GM12801 (cell line): ENCODE measurements at regions not wholly inside any gene's neighbourhood (a gene's known extent, or its start where the extent isn't known, plus 50 kb on each side); places are given as distances from the start of the nearest gene placed in this dataset.

Source experiments
- CTCF ChIP-seq: IDR thresholded peaks from one replicate; pipeline ENCODE4 v1.5.1; 2011; ENCODE audit warnings: control low read depth; ENCODE audit not compliant: insufficient read length; ENCODE audit errors: extremely low read depth

DNA sequence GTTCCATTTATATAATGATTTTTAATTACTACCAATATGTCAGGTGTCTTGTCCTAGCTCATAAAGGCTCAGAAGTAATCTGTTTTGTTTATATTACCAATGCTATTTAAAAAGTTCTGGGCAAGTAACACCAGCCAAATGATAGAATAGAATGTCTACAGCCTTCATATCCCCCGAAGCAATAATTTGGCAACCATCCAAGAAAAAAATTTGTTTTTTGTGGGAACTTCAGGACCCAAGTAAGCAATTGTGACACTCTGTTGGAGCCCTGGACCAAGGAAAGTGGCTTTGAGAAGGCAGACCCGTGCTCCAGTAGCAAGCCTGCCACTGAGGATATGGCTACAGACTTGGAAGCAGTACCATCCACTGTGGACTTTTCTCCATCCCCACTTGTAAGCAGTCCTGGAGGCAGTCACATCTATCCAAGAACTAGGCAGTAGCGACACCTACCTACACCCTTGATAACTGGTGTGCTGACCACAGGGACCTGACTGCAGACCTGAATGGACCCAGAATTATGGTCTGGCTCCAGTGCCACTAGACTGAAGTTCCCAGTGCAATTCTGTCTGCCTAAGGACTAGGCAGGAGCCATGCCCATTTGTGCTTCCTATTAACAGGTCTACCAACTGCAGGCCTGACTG is 870.7 kb upstream of the ADGRL2 start:
- no peak for TF ChIP-seq CTCF

- TF ChIP-seq CTCF: no peak
Measured at GRCh38 chr1:80926531-80926930, 874.2 kb upstream of the ADGRL2 start.

DNA sequence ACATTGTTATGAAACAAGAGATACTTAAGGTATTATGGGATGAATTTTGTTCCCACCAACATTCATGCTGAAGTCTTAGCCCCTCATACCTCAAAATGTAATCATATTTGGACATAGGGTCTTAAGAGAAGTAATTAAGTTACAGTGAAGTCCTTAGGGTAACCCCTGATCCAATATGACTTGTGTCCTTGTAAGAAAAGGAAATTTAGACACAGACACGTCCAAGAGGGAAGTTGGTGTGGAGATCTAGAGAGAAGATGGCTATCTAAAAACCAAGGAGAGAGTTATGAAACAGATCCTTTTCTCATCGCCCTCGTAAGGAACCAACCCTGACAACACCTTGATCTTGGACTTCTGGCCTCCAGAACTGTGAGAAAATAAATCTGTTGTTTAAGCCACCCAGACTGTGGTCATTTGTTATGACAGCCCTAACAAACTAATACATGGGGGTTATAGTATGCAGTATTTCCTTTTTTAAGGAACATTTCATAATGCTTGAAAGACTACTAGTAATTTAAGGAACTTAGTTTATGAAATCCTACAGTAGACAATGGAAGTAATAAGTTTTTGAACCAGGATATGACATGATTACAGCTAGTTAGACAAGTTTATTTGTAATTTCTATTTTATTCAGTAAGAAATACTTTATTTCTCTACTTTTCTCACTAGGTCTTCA is 875.5 kb upstream of the ADGRL2 start:
- TF ChIP-seq CTCF: no peak

DNA sequence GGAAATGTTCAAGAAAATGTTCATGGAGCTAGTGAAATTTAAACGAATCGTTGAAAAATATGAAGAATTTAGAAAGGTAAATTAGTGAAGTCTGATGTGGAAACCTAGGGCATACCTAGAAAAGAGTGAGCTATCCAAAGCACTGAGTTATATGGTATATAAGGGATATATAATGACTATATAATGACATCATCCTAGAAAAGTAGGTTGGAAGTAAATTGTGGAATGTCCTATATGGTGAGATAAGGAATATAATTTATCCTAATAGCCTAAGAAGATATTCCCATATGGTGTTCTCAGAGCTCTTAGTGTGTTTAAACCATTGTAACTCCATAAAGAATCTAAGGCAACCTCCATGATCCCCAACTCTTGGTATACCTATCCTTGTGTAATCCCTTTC is 876.4 kb upstream of the ADGRL2 start:
- TF ChIP-seq CTCF: no peak

GRCh38 chr1:80922906-80923305 is 877.8 kb upstream of the ADGRL2 start:
- TF ChIP-seq CTCF: no peak

DNA sequence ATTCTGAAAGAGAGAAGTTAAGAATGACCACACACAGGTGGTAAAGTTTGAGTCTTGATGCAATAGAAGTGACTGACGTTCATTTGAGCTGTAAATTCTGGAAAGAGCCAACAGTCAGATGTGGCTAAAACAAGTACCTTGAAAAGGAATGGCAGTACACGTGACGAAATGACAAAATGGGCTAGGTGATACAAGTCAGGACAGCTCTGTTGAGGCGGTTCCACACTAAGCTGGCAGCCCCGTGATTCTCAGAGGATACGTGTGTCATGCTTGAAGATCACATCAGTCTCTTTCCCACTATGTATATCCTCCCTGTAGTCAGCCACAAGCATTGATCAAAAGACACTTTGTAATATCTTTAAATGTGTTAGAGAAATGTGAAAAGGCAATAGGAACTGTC is 881.3 kb upstream of the ADGRL2 start:
- TF ChIP-seq CTCF: no peak

- TF ChIP-seq CTCF: no peak
Measured at GRCh38 chr1:80918380-80918779, 882.4 kb upstream of the ADGRL2 start.

DNA sequence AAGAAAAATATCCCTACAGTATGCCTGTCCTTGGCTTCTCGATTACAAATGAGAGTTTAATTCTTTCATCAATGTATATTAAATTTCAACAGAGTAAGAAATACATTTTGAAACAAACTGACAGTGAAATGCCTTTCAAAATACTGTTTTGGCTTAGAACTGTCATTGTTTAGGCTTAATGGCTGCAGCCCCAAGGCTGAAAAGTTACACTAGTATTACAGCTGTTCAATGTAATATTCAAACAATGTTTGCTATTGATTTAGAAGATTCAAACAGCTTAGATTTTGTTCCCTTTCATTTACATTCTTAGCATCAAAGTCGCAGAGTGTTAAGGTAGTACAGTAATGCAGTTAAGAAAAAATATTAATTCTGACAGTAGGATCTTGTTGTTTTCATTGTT is 882.9 kb upstream of the ADGRL2 start:
- no peak for TF ChIP-seq CTCF
